Karpas-422 (cell line): ENCODE measurements at regions not wholly inside any gene's neighbourhood (a gene's known extent, or its start where the extent isn't known, plus 50 kb on each side); places are given as distances from the start of the nearest gene placed in this dataset.

Experiments
- DNase-seq: peaks from one replicate; pipeline ENCODE4 v3.0.0-alpha.2; 2015
- H2AFZ ChIP-seq: fragments of 200-600 bp; sonication (generic); 2 replicates; pipeline ENCODE4 v1.6.1; 2014; ENCODE audit warnings: antibody characterized with exemption, low read length, mixed read lengths
- H3K27ac ChIP-seq: fragments of 200-600 bp; sonication (generic); 2 replicates; pipeline ENCODE4 v1.5.1; 2014; ENCODE audit warnings: mild to moderate bottlenecking, low read length, moderate library complexity
- H3K27me3 ChIP-seq: fragments of 200-600 bp; sonication (generic); 2 replicates; pipeline ENCODE4 v1.6.1; 2014; ENCODE audit warnings: low read length, mixed read lengths
- H3K36me3 ChIP-seq: fragments of 200-600 bp; sonication (generic); 2 replicates; pipeline ENCODE4 v1.6.1; 2014; ENCODE audit warnings: low read length, mixed read lengths; ENCODE audit not compliant: insufficient read depth
- H3K4me1 ChIP-seq: fragments of 200-600 bp; sonication (generic); 2 replicates; pipeline ENCODE4 v1.6.1; 2014; ENCODE audit warnings: mild to moderate bottlenecking, low read length, mixed read lengths
- H3K4me2 ChIP-seq: fragments of 200-600 bp; sonication (generic); 2 replicates; pipeline ENCODE4 v1.6.1; 2014; ENCODE audit warnings: low read length, low read depth, mild to moderate bottlenecking; ENCODE audit not compliant: poor library complexity, severe bottlenecking
- H3K4me3 ChIP-seq: fragments of 200-600 bp; sonication (generic); 2 replicates; pipeline ENCODE4 v1.5.1; 2014; ENCODE audit warnings: mild to moderate bottlenecking, antibody characterized with exemption, low read length, mixed read lengths
- H3K79me2 ChIP-seq: fragments of 200-600 bp; sonication (generic); 2 replicates; pipeline ENCODE4 v1.6.1; 2014; ENCODE audit warnings: mild to moderate bottlenecking, low read length, mixed read lengths
- H3K9ac ChIP-seq: fragments of 200-600 bp; sonication (generic); 2 replicates; pipeline ENCODE4 v1.6.0; 2014; ENCODE audit warnings: low read length
- H3K9me2 ChIP-seq: fragments of 200-600 bp; sonication (generic), shearing (Covaris generic); replicated peaks from 2 replicates; pipeline ENCODE4 v1.6.0; 2014; ENCODE audit warnings: mild to moderate bottlenecking, low read length, moderate library complexity; ENCODE audit not compliant: insufficient read depth
- H3K9me3 ChIP-seq: fragments of 300-700, 200-600 bp; sonication (generic); 2 replicates; pipeline ENCODE4 v1.6.1; 2014; ENCODE audit warnings: low read length, mixed read lengths
- H4K20me1 ChIP-seq: fragments of 200-600 bp; sonication (generic); 2 replicates; pipeline ENCODE4 v1.6.1; 2014; ENCODE audit warnings: mild to moderate bottlenecking, antibody characterized with exemption, low read length, low read depth; ENCODE audit not compliant: insufficient read depth

DNA sequence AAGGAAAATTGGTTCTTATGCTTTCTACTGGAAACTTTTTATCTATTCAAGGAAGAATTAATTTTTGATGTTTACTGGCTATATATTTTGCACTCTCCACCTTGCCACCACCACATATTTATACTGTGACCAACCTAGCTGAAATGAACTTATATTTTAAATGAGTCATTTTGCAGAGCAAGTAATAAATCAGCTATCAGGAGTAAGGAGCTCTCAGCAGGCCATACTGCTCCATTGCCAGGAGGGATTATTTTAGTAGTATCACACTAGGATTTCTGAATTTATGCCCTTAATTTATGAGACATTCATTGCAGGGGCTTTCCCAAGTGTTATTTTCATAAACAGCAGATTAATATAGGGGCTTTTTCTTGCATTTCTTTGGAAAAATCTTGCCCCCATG, 125.8 kb upstream of the CYP1B1 start:
- H3K27me3 ChIP-seq = no peaks in the 10 kb centered on the region
- H3K9me3 ChIP-seq = no peaks in the 10 kb centered on the region

DNA sequence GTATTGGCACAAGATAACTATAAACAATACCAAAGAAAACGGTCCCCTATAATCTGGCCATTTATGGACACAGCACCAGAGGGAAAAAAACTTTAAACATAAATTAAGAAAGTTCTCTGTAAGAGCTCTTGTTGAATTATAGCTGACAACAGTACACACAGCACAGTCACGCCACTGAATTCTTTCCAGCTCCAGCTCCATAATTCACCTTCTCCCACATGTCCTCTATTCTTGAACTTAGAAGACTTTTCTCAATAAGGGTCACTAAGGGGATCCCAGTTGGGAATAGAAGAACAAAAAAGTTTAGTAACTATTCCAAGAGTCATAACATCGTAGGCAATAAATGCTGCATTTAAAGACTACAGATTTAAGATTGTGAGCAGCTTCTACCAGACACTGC, 124.6 kb upstream of the CYP1B1 start:
- H3K4me3 ChIP-seq = no peak overlapping the region
- no peaks in the 10 kb centered on the region for H3K9me2 ChIP-seq
- no peak overlapping the region for H3K27ac ChIP-seq
- no peaks in the 10 kb centered on the region for H3K79me2 ChIP-seq
- H3K4me1 ChIP-seq = no peaks in the 10 kb centered on the region
- H3K9me3 ChIP-seq = no peaks in the 10 kb centered on the region
- no peak overlapping the region for H3K4me2 ChIP-seq
- no peak overlapping the region for H3K9ac ChIP-seq
- H4K20me1 ChIP-seq = no peaks in the 10 kb centered on the region
- no peak for DNase-seq
- no peak overlapping the region for H2AFZ ChIP-seq
- H3K27me3 ChIP-seq = no peaks in the 10 kb centered on the region
- H3K36me3 ChIP-seq = no peaks in the 10 kb centered on the region

More for the DNA sequence above, 125.8 kb upstream of the CYP1B1 start:
- H3K9me2 ChIP-seq = no peaks in the 10 kb centered on the region
- H3K4me2 ChIP-seq = no peak overlapping the region
- no peaks in the 10 kb centered on the region for H4K20me1 ChIP-seq
- H3K27ac ChIP-seq = no peak overlapping the region
- no peaks in the 10 kb centered on the region for H3K36me3 ChIP-seq
- no peaks in the 10 kb centered on the region for H3K79me2 ChIP-seq
- no peaks in the 10 kb centered on the region for H3K4me1 ChIP-seq
- H3K4me3 ChIP-seq = no peak overlapping the region
- no peak overlapping the region for H2AFZ ChIP-seq
- H3K9ac ChIP-seq = no peak overlapping the region
- no peak for DNase-seq

DNA sequence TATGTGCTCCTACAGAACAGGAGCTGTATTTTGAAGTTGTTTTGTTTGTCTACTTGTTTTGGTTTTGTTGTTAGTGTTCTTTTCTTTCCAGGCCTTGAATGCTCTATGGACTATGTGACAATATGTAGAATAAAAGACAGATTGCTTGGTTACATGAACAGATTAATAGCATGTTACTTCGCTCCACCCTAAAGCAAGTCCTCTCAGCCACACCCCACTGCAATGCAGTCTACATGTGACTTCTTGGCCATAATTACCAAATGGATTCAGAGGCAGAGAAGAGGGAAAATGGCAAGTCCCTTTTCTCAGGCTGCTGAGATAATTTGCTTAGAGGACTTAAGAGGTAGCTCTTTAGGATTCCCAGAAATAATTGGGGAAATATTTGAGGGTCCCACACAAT, 123.2 kb upstream of the CYP1B1 start:
- H3K9me2 ChIP-seq = no peaks in the 10 kb centered on the region
- no peaks in the 10 kb centered on the region for H3K36me3 ChIP-seq
- H3K4me3 ChIP-seq = no peak overlapping the region
- H3K9ac ChIP-seq = no peak overlapping the region
- H3K79me2 ChIP-seq = no peaks in the 10 kb centered on the region
- no peak overlapping the region for H3K27ac ChIP-seq
- no peak overlapping the region for H3K4me2 ChIP-seq
- no peaks in the 10 kb centered on the region for H3K4me1 ChIP-seq
- no peaks in the 10 kb centered on the region for H3K27me3 ChIP-seq
- H3K9me3 ChIP-seq = no peaks in the 10 kb centered on the region
- H2AFZ ChIP-seq = no peak overlapping the region
- no peak for DNase-seq
- no peaks in the 10 kb centered on the region for H4K20me1 ChIP-seq

DNA sequence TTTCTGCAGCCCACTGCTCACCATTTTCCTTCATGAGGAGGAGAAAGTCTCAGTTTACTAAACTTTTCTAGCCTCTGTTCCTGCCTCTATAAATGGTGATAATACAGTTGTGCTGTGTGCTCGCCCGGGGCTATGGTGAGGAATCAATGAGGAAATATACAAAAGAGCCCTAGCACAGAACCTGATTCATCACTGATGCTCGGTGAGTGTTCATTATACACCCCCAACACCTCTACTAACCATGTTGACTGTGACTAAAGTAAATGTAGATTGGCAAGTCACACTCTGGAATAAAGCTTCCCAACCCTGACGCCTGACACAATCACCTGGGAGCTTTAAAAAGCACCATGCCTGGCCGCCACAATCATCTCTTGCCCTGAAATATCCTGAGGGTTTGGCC, 118.8 kb upstream of the CYP1B1 start:
- H4K20me1 ChIP-seq = no peaks in the 10 kb centered on the region
- no peak overlapping the region for H2AFZ ChIP-seq
- H3K27ac ChIP-seq = no peak overlapping the region
- no peaks in the 10 kb centered on the region for H3K79me2 ChIP-seq
- no peaks in the 10 kb centered on the region for H3K27me3 ChIP-seq
- H3K9me3 ChIP-seq = no peaks in the 10 kb centered on the region
- H3K9ac ChIP-seq = no peak overlapping the region
- DNase-seq = no peak
- no peak overlapping the region for H3K4me2 ChIP-seq
- H3K4me3 ChIP-seq = no peak overlapping the region
- no peaks in the 10 kb centered on the region for H3K36me3 ChIP-seq
- H3K9me2 ChIP-seq = no peaks in the 10 kb centered on the region
- no peaks in the 10 kb centered on the region for H3K4me1 ChIP-seq

DNA sequence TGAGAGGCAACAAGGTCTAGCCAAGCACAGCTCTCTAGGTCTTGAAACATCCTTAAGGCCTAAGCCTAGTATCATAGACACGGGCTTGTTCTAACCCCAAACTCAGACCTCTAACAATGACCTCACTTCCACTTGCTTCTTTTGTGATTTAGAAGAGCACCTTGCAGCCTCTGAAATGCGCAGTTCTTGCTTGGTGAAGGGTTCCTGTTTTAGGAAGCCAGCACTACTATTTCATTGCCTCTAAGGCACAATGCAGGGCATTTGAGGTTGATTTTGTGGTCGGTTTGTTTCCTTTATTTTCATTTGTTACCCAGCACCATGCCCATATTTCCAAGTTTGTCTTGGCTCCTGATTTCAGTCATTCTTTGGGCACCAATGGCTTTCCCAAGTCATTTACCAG, 117.0 kb upstream of the CYP1B1 start:
- Histone ChIP-seq H3K36me3 (no peaks in the 10 kb centered on the region), H3K4me3 (no peak overlapping the region), H3K27me3 (no peaks in the 10 kb centered on the region), H2AFZ (no peak overlapping the region), H4K20me1 (no peaks in the 10 kb centered on the region), H3K4me2 (no peak overlapping the region), H3K27ac (no peak overlapping the region), H3K9me2 (no peaks in the 10 kb centered on the region), H3K9me3 (no peaks in the 10 kb centered on the region), H3K79me2 (no peaks in the 10 kb centered on the region), H3K9ac (no peak overlapping the region), H3K4me1 (no peaks in the 10 kb centered on the region)
- no peak for DNase-seq

DNA sequence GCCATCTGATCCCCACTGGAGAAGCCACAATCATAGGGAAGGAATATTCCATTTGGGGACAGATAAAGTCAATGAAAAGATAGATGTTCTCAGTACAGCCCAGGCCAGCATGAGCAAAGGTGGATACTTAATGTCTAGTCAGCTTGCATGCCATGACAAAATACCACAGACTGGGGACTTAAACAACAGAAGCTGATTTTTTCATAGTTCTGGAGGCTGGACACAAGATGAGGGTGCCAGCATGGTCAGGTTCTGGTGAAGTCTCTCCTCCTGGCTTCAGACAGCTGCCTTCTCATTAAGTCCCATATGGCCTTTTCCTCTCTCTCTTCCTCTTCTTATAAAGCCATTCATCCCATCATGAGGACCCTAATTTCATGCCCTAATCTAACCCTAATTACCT, 116.1 kb upstream of the CYP1B1 start:
- Histone ChIP-seq H3K9ac (no peak overlapping the region), H3K36me3 (no peaks in the 10 kb centered on the region), H3K4me2 (no peak overlapping the region), H2AFZ (no peak overlapping the region), H3K27me3 (no peaks in the 10 kb centered on the region), H3K4me1 (no peaks in the 10 kb centered on the region), H3K9me3 (no peaks in the 10 kb centered on the region), H4K20me1 (no peaks in the 10 kb centered on the region), H3K79me2 (no peaks in the 10 kb centered on the region), H3K27ac (no peak overlapping the region), H3K4me3 (no peak overlapping the region), H3K9me2 (no peaks in the 10 kb centered on the region)
- no peak for DNase-seq

DNA sequence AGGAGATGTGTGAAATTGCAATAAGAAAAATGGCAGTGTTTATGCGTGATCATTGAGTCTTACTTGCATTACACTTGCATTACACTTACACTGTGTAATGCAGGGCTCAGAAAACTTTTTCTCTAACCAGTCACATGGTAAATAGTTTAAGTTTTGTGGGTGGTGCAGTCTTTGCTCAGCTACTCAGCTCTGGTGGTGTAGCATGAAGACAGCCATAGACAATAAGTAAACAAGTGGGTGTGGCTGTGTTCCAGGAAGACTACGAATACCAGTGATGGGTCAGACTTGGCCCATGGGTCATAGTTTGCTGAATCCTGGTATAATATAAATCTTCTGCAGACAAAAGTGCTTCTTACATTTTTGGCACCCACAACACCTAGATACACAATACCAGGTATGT, 115.6 kb upstream of the CYP1B1 start:
- no peaks in the 10 kb centered on the region for H3K4me1 ChIP-seq
- H3K27ac ChIP-seq = no peak overlapping the region
- H3K79me2 ChIP-seq = no peaks in the 10 kb centered on the region
- no peak for DNase-seq
- H3K9me2 ChIP-seq = no peaks in the 10 kb centered on the region
- H2AFZ ChIP-seq = no peak overlapping the region
- no peak overlapping the region for H3K4me3 ChIP-seq
- H3K36me3 ChIP-seq = no peaks in the 10 kb centered on the region
- no peak overlapping the region for H3K4me2 ChIP-seq
- H3K27me3 ChIP-seq = no peaks in the 10 kb centered on the region
- no peak overlapping the region for H3K9ac ChIP-seq
- H4K20me1 ChIP-seq = no peaks in the 10 kb centered on the region
- no peaks in the 10 kb centered on the region for H3K9me3 ChIP-seq

DNA sequence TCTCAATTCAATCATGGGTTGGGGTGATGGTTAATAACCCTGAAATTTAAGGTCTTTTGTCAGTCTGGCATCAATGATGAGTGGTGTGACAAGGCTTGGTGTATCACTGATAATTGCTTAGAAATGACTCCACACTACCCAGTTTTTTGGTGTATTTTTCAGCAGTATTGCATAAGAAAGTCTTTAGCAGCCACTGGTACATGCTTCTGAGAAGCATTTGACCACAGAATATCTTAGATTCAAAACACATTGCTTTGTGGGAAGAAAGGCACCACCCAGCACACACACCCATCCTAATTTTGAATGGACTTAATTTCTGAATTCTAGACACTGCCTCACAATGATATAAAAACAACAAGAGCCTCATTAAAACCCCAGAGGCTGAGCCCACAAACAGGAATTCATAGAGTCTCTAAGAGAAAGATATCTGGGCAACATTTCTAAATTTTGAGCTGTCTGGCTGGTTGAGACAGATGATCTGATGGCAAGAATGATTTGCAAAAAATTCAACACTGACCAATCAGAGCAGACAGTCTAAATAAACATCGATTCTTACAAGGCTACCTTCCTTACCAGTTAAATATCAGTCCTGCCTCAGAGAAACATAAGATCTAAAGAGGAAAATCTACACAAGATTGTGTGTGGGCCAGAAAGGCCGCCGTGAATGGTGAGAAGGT, 114.7 kb upstream of the CYP1B1 start:
- Histone ChIP-seq H3K9me3 (no peaks in the 10 kb centered on the region), H3K9ac (no peak overlapping the region), H3K4me2 (no peak overlapping the region), H3K36me3 (no peaks in the 10 kb centered on the region), H4K20me1 (no peaks in the 10 kb centered on the region), H2AFZ (no peak overlapping the region), H3K4me1 (no peaks in the 10 kb centered on the region), H3K9me2 (no peaks in the 10 kb centered on the region), H3K4me3 (no peak overlapping the region), H3K27me3 (no peaks in the 10 kb centered on the region), H3K27ac (no peak overlapping the region), H3K79me2 (no peaks in the 10 kb centered on the region)
- DNase-seq = no peak
